ENCODE measurements at regions not wholly inside any gene's neighbourhood (a gene's known extent, or its start where the extent isn't known, plus 50 kb on each side); places are given as distances from the start of the nearest gene placed in this dataset.

GRCh38 chr12:58009405-58010195 is 68.2 kb downstream of the ATP23 start:
- no peak for TF ChIP-seq TEAD4 (IDR thresholded peaks at IDR 0.05)
- no peak for TF ChIP-seq CREB1 (IDR thresholded peaks at IDR 0.05; ENCODE audit: low read depth)
- TF ChIP-seq RAD21 (IDR thresholded peaks at IDR 0.05; ENCODE audit: low read depth) = no peak
- no peak for TF ChIP-seq ZBTB7A (IDR thresholded peaks at IDR 0.05; ENCODE audit: low read depth)
- no peak for TF ChIP-seq CEBPB (IDR thresholded peaks at IDR 0.05)

GRCh38 chr12:58011676-58012075 is 70.3 kb downstream of the ATP23 start:
- no peak for TF ChIP-seq YY1 (IDR thresholded peaks at IDR 0.05; ENCODE audit: low read depth)
- no peak for TF ChIP-seq REST (IDR thresholded peaks at IDR 0.05; ENCODE audit: low read depth)
- no peak for TF ChIP-seq TAF1 (IDR thresholded peaks at IDR 0.05; ENCODE audit: low read depth)
- TF ChIP-seq ZBTB7A (IDR thresholded peaks at IDR 0.05; ENCODE audit: low read depth) = no peak
- no peak for TF ChIP-seq CREB1 (IDR thresholded peaks at IDR 0.05; ENCODE audit: low read depth)
- TF ChIP-seq EGR1 (IDR thresholded peaks at IDR 0.05) = no peak
- TF ChIP-seq CEBPB (IDR thresholded peaks at IDR 0.05) = no peak
- no peak for TF ChIP-seq TEAD4 (IDR thresholded peaks at IDR 0.05)
- TF ChIP-seq MAX (IDR thresholded peaks at IDR 0.05) = no peak
- TF ChIP-seq TCF12 (IDR thresholded peaks at IDR 0.05; ENCODE audit: low read depth) = no peak
- no peak for TF ChIP-seq NFIC (IDR thresholded peaks at IDR 0.05)
- TF ChIP-seq EP300 (IDR thresholded peaks at IDR 0.05; ENCODE audit: borderline replicate concordance) = no peak
- TF ChIP-seq, protein P1, sequence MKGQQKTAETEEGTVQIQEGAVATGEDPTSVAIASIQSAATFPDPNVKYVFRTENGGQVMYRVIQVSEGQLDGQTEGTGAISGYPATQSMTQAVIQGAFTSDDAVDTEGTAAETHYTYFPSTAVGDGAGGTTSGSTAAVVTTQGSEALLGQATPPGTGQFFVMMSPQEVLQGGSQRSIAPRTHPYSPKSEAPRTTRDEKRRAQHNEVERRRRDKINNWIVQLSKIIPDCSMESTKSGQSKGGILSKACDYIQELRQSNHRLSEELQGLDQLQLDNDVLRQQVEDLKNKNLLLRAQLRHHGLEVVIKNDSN (IDR thresholded peaks at IDR 0.05) = no peak
- no peak for TF ChIP-seq FOXM1 (IDR thresholded peaks at IDR 0.05; ENCODE audit: borderline replicate concordance, low read depth)
- no peak for TF ChIP-seq RAD21 (IDR thresholded peaks at IDR 0.05; ENCODE audit: low read depth)

DNA sequence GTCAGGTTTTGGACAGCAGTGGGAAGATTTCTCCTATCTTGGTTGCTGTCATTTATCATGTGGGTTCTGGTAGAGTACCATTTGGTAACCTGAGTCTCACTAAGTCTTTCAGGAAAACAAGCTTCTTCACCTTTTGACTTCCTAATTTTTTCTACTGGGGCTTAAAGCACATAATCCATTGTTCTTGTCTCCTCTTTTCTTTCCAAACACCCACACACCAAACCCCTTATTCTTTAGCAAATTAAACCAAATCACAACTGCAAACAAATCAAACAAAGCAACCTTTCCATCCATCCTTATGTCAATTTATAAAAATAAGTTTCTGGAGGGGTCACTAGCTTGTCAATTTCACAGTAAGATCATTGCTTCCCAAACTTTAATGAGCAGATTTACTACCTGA is 84.1 kb downstream of the ATP23 start:
- TF ChIP-seq TCF12 (IDR thresholded peaks at IDR 0.05; ENCODE audit: low read depth) (no peak), MAX (IDR thresholded peaks at IDR 0.05) (no peak), NFIC (IDR thresholded peaks at IDR 0.05) (no peak), CREB1 (IDR thresholded peaks at IDR 0.05; ENCODE audit: low read depth) (no peak), CEBPB (IDR thresholded peaks at IDR 0.05) (no peak), YY1 (IDR thresholded peaks at IDR 0.05; ENCODE audit: low read depth) (no peak), TEAD4 (IDR thresholded peaks at IDR 0.05) (no peak), TAF1 (IDR thresholded peaks at IDR 0.05; ENCODE audit: low read depth) (no peak), REST (IDR thresholded peaks at IDR 0.05; ENCODE audit: low read depth) (no peak), EP300 (IDR thresholded peaks at IDR 0.05; ENCODE audit: borderline replicate concordance) (no peak)

GRCh38 chr12:58026426-58026825 is 85.1 kb downstream of the ATP23 start:
- TF ChIP-seq FOXM1 (IDR thresholded peaks at IDR 0.05; ENCODE audit: borderline replicate concordance, low read depth) = no peak
- no peak for TF ChIP-seq EP300 (IDR thresholded peaks at IDR 0.05; ENCODE audit: borderline replicate concordance)
- TF ChIP-seq, protein P1 (IDR thresholded peaks at IDR 0.05) = no peak
- TF ChIP-seq TCF12 (IDR thresholded peaks at IDR 0.05; ENCODE audit: low read depth) = no peak
- TF ChIP-seq REST (IDR thresholded peaks at IDR 0.05; ENCODE audit: low read depth) = no peak
- no peak for TF ChIP-seq TAF1 (IDR thresholded peaks at IDR 0.05; ENCODE audit: low read depth)

Measured in Ishikawa (cell line).